Activated T-cell treated with anti-CD3 and anti-CD28 coated beads, Interleukin-2, amount 50 U/mL, for 24 hours (primary cell): ENCODE measurements at regions not wholly inside any gene's neighbourhood (a gene's known extent, or its start where the extent isn't known, plus 50 kb on each side); places are given as distances from the start of the nearest gene placed in this dataset.

ENCODE experiments used
- DNase-seq: peaks from one replicate; pipeline ENCODE4 v3.0.0-alpha.2; 2020
- H3K27ac Mint-ChIP-seq: 2 replicates; pipeline ENCODE4 v1.8.0; 2020; ENCODE audit warnings: mild to moderate bottlenecking, mixed read lengths
- H3K27me3 Mint-ChIP-seq: 2 replicates; pipeline ENCODE4 v1.8.0; 2020; ENCODE audit warnings: mixed read lengths
- H3K36me3 Mint-ChIP-seq: 2 replicates; pipeline ENCODE4 v1.8.0; 2020; ENCODE audit warnings: low read depth, mixed read lengths
- H3K4me1 Mint-ChIP-seq: 2 replicates; pipeline ENCODE4 v1.8.0; 2020; ENCODE audit warnings: low read depth, mixed read lengths
- H3K4me3 Mint-ChIP-seq: 2 replicates; pipeline ENCODE4 v1.8.0; 2020; ENCODE audit warnings: mild to moderate bottlenecking, moderate library complexity, mixed read lengths
- H3K9me3 Mint-ChIP-seq: 2 replicates; pipeline ENCODE4 v1.8.0; 2020; ENCODE audit warnings: mixed read lengths

DNA sequence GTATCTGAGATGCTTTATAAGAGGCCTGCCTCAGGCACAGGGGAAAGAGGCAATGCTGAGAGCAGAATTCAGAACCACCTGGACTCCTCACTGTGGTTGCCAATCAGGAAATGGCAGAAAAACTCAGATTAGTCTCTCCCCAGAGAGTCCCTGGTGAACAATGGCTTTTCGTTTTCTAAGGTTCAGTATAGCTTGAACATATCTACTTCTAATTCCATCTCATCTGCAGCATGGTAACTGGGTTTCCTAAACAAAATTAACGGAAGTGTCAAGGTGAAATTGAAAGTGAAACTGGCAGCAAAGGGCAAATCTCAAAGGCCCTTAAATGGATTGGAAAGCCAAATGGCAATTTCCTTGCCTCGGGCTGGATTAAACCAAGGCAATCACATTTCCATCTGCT, 480.2 kb upstream of the ACVR2A start:
- Mint-ChIP-seq H3K9me3 (no peaks in the 10 kb centered on the region), H3K4me3 (peak overlapping the region; percentile 19), H3K27me3 (no peaks in the 10 kb centered on the region), H3K36me3 (no peaks in the 10 kb centered on the region), H3K4me1 (peaks cover 11% of the 10 kb centered on the region), H3K27ac (no peak overlapping the region)
- DNase-seq = no peak

DNA sequence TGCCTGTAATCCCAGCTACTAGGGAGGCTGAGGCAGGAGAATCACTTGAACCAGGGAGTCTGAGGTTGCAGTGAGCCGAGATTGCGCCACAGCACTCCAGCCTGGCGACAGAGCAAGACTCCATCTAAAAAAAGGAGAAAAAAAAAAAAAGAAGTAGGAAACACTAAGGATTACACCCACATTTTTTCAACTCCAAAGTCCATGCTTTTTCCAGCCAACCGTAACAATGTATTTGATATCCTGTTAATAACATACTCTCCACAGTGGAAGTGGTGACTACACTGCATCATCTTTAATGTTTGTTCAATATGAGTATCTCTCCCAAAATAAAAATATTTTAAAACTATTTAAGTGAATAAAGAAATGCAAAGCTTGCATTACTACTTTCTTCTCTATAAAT, 481.6 kb upstream of the ACVR2A start:
- Mint-ChIP-seq H3K9me3 (no peaks in the 10 kb centered on the region), H3K27me3 (no peaks in the 10 kb centered on the region), H3K27ac (no peak overlapping the region), H3K4me1 (peaks cover 11% of the 10 kb centered on the region), H3K36me3 (no peaks in the 10 kb centered on the region), H3K4me3 (no peak overlapping the region)
- DNase-seq = no peak

DNA sequence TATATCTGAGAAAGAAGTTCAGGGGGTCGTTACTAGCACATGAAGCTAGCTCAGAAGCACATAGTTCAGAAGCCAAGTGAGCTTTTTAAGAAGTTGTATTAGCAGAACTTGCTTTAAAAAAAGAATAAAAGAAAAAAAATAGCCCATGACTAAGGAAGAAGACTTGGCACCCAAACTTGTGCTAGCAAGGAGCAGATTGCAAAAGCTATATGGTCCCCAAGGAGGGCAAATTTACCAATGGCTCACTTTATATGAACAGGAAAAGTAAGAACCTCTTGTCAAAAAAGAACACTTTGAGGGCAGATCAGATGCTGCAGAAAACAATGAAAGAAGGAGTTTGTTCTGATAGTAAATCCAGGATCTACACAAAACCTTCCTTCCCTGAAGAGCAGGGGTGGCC, 486.5 kb upstream of the ACVR2A start:
- peaks cover 5% of the 10 kb centered on the region for H3K27me3 Mint-ChIP-seq
- H3K4me1 Mint-ChIP-seq = peaks cover 2% of the 10 kb centered on the region
- DNase-seq = no peak
- no peaks in the 10 kb centered on the region for H3K36me3 Mint-ChIP-seq
- no peak overlapping the region for H3K4me3 Mint-ChIP-seq
- H3K9me3 Mint-ChIP-seq = no peaks in the 10 kb centered on the region
- H3K27ac Mint-ChIP-seq = no peak overlapping the region

DNA sequence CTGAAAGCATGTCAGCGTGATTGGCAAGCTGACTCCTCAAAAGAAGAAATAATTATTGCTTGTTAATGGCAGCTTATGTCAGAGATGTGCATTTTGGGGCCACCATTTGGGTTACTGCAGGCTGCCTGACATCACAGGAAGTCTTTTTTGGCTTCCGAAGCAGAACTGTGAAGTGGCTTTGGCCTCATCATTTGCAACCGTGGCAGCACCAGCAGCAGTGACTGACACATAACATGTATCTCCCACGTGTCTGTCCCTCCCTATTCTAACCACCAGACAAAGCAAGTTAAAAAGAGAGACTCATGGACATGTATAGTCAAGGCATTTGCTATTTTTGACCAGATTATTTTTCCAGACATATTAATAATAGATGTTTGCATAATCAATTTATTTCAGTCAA, 488.7 kb upstream of the ACVR2A start:
- H3K27me3 Mint-ChIP-seq = peaks cover 5% of the 10 kb centered on the region
- H3K4me1 Mint-ChIP-seq = peaks cover 2% of the 10 kb centered on the region
- no peak overlapping the region for H3K27ac Mint-ChIP-seq
- H3K4me3 Mint-ChIP-seq = no peak overlapping the region
- no peaks in the 10 kb centered on the region for H3K9me3 Mint-ChIP-seq
- H3K36me3 Mint-ChIP-seq = no peaks in the 10 kb centered on the region
- no peak for DNase-seq

DNA sequence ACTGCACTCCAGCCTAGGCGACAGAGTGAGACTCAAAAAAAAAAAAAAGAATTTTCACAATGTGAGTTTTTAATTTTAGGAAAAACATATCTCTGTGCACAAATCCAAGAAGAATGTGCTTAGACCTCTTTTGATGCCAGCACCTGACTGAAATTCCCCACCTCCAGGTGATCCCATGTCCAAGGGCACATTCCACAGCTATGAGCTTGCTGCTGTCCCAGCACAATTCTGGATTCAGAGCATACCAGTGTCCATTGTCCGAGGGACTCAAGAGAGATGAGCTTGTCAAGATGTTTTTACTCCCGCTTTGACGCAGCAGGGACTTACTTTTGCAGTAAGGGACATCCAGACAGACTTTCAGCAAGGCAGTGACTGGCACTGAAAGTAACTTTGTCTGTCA, 489.1 kb upstream of the ACVR2A start:
- Mint-ChIP-seq H3K4me3 (no peak overlapping the region), H3K9me3 (no peaks in the 10 kb centered on the region), H3K27ac (no peak overlapping the region), H3K4me1 (peaks cover 2% of the 10 kb centered on the region), H3K27me3 (peaks cover 5% of the 10 kb centered on the region), H3K36me3 (no peaks in the 10 kb centered on the region)
- DNase-seq = no peak

DNA sequence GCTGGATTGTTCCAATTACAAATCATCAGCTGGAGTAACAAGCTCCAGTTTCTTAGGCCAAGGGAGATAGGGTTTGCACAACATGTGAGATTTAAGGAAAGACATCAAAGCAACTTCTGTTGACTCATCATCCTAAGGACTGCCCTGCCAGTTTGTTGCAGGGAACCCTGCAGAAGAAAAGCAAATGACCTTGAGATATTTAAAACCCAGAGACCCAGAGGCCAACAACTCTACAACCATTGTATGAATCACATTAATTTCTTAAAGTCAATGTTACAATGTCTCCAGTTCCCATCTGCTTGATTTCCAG, 491.8 kb upstream of the ACVR2A start:
- H3K27ac Mint-ChIP-seq = no peak overlapping the region

DNA sequence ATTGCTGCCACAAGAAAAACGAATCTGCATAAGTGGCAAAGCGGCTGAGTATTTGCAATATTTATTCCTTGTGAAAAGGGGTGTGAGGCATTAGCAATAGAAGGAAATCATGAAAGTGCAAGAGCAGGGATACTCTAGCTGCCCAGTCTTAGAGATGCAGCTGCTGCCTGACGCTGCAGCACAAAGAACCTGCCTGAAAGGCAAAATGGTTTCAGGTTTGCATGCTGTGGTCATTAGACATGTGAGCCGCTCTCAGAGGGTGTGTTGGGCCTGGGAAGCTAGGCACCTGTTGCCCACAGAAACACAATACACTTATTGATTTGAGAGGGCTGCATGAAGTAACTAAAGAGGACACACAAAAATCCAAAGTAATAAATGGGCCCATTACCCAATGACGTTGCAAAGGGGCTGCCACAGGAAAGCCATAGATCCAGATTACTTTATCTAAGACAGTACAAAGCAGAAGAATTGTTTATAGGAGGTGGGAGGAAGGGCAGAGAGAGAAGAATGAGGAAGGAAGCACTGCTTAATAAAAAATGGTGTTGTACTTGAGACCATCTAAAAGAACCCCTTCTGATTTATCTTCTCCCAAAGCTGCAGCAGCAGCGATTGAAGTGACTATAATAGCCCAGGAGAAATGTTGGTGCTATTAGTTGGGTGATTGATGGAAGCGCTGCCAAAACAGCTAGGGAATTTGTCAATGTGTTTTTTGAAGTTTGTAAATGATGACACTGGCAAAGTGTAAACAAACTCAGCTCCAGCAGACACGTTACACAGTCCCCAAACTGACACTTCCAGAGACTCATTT, 492.4 kb upstream of the ACVR2A start:
- Mint-ChIP-seq H3K27ac (no peak overlapping the region), H3K36me3 (no peaks in the 10 kb centered on the region), H3K27me3 (peaks cover under 1% of the 10 kb centered on the region), H3K4me1 (peaks cover 2% of the 10 kb centered on the region), H3K9me3 (no peaks in the 10 kb centered on the region), H3K4me3 (no peak overlapping the region)
- no peak for DNase-seq

More for the DNA sequence above, 491.8 kb upstream of the ACVR2A start:
- no peak for DNase-seq
- Mint-ChIP-seq H3K36me3 (no peaks in the 10 kb centered on the region), H3K27me3 (peaks cover 5% of the 10 kb centered on the region), H3K9me3 (no peaks in the 10 kb centered on the region), H3K4me1 (peaks cover 2% of the 10 kb centered on the region), H3K4me3 (no peak overlapping the region)

DNA sequence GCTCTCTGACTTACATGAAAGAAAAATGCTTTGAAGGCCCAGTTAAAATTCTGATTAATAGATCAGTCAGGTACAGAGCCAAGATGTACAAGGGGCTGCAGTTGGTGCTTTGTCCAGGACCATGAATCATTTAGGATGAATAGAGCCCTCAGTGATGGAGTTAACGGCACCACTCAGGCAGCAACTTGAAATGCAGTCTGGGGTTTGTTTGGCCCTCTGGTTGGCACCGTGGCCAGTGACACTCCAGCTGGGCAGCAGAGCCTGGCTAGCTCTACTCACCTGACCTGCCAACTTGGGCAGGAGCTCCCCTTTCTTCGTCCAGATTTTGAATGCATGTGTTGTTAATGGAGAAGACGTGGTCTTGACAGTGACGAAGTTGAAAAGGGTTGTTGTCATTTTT, 493.0 kb upstream of the ACVR2A start:
- Mint-ChIP-seq H3K9me3 (no peaks in the 10 kb centered on the region), H3K27me3 (no peaks in the 10 kb centered on the region), H3K4me1 (peaks cover 2% of the 10 kb centered on the region), H3K4me3 (no peak overlapping the region), H3K36me3 (no peaks in the 10 kb centered on the region), H3K27ac (no peak overlapping the region)
- DNase-seq = no peak

DNA sequence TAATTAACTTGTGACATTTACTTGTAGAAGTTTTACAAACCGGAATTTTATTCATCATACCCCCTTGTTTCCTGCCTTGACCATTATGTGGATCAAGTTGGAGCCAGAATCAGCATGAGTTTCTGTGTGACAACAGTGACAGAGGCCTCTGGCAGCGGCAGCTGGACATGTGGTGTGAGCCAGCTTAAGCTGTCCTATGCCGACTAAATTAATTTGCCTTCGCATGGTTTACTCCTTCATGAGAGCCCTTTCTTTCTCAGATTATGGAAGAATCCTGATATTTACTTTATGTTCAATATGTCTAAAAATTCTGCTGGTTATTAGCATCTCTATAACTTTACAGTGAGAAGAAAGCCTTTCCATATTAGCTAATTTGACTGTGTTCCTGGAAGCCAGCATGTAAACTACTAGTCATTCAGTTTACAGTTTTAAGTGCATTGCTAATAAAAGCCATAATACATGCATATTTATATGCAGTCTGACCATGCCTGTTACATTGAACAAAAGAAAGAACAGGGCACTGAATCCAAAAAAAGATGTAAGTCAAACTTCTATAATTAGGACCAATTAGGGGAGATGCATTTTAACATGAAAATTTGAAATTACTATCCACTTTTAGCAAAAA, 495.8 kb upstream of the ACVR2A start:
- Mint-ChIP-seq H3K4me3 (no peak overlapping the region), H3K27me3 (no peaks in the 10 kb centered on the region), H3K27ac (no peak overlapping the region), H3K4me1 (no peaks in the 10 kb centered on the region), H3K9me3 (peaks cover 16% of the 10 kb centered on the region), H3K36me3 (no peaks in the 10 kb centered on the region)
- DNase-seq = no peak

DNA sequence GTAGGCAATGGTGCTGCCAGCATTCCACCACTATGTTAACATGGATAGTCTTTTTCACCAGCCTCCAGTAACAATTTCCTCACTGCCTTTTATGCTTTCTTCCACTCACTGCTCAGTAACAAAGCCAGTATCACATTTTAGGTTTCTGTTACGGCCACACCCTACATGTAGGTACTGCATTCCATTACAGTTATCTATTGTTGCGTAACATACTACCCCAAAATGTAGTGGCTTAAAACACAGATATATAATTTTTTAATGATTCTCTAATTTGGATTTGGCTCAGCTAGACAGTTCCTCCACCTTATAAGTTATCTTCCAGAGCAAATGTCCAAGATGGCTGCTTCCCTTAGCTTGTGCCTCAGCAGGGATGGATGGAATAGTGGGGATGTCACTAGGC, 498.7 kb upstream of the ACVR2A start:
- no peaks in the 10 kb centered on the region for H3K27me3 Mint-ChIP-seq
- no peaks in the 10 kb centered on the region for H3K36me3 Mint-ChIP-seq
- H3K4me1 Mint-ChIP-seq = peaks cover 4% of the 10 kb centered on the region
- peaks cover 16% of the 10 kb centered on the region for H3K9me3 Mint-ChIP-seq
- no peak overlapping the region for H3K4me3 Mint-ChIP-seq
- DNase-seq = no peak
- H3K27ac Mint-ChIP-seq = no peak overlapping the region

DNA sequence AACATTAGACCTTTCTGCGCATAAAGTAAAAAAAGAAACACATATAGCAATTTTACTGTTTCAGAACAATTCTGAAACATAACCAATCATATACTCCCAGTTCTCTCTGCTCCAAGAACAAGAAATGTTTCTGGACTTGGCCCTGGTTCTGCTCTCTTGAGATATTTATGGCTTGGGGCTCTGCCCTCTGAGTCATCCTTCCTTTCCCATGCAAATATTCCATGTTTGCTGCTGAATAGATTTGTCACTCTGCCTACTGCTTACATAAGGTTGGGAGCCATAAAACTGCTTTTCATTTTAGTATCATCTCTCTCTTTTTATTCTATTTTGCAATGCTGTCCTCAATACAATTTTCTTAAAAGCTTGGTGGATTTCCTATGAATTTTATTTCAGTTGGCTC, 499.6 kb upstream of the ACVR2A start:
- H3K27ac Mint-ChIP-seq = no peak overlapping the region
- no peak overlapping the region for H3K4me3 Mint-ChIP-seq
- no peak for DNase-seq
- H3K9me3 Mint-ChIP-seq = peaks cover 16% of the 10 kb centered on the region
- no peaks in the 10 kb centered on the region for H3K27me3 Mint-ChIP-seq
- peaks cover 4% of the 10 kb centered on the region for H3K4me1 Mint-ChIP-seq
- no peaks in the 10 kb centered on the region for H3K36me3 Mint-ChIP-seq

DNA sequence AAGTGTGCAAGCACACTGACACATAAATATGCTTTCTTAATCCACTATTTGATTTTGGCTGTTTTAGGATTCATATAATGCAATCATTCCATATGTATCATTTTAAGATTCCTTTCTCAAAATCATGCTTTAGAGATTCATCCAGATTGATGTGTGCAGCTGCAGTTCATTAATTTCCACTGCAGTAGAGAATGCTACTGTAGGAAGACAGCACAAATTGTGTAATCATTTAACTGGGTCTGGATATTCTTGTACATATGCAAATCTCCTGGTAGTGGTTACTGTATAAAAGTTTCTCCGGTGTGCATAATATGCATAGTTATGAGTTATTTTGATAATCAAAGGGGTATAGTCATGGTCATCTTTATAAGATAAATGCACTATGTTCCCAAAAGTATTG, 502.5 kb upstream of the ACVR2A start:
- no peak for DNase-seq
- Mint-ChIP-seq H3K27me3 (no peaks in the 10 kb centered on the region), H3K4me3 (no peak overlapping the region), H3K4me1 (peaks cover 4% of the 10 kb centered on the region), H3K36me3 (no peaks in the 10 kb centered on the region), H3K27ac (no peak overlapping the region), H3K9me3 (peaks cover 16% of the 10 kb centered on the region)

DNA sequence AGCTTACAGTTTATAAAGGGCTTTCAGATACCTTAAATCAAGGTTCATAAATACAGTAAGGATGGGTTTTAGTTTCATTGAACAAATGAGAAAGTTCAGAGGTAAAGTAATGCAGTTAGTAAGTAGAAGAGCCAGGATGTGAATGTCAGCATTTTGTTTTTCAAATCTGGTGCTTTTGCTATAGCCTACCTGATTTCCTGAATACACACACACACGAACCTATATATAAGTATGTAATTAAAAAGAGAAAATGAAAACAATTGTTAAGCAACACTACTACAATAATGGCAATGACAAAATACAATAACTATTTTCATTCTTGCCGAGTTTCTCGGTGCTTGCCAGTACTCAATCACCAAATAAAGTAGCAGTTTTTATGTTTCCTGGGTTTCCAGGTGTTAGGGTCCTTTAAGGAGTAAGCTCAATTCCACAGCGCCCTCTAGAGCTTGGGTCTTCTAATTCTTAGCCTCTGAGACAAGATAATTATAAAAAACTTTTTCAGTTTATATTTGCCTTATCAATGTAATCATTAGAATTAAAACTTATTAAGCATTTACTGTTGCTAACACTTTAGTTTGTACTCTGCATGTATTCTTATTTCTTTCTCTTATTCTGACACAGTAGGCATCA, 512.9 kb upstream of the ACVR2A start:
- no peak overlapping the region for H3K4me3 Mint-ChIP-seq
- H3K36me3 Mint-ChIP-seq = no peaks in the 10 kb centered on the region
- H3K9me3 Mint-ChIP-seq = no peaks in the 10 kb centered on the region
- no peak overlapping the region for H3K27ac Mint-ChIP-seq
- peaks cover 22% of the 10 kb centered on the region for H3K4me1 Mint-ChIP-seq
- DNase-seq = no peak
- no peaks in the 10 kb centered on the region for H3K27me3 Mint-ChIP-seq

DNA sequence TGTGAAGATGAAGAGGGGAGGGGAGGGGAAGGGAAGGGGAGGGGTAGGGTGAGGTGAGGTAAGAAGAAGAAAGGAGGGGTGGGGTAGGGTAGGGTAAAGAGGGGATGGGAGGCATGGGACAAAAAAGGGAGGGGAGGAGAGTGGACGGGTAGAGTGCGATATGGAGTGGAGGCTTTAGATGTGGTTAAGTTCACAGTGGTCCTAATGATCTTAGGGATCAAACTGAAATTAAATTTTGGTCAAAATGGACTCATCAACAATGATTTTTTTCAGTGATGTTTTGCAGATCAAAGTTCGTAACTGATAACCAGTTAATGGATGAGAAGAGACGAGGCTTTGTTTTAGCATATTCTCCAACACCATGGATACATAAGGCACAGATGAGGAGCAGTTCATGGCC, 513.9 kb upstream of the ACVR2A start:
- DNase-seq = no peak
- Mint-ChIP-seq H3K4me3 (no peak overlapping the region), H3K36me3 (no peaks in the 10 kb centered on the region), H3K27ac (no peak overlapping the region), H3K9me3 (no peaks in the 10 kb centered on the region), H3K27me3 (no peaks in the 10 kb centered on the region), H3K4me1 (peaks cover 28% of the 10 kb centered on the region)

DNA sequence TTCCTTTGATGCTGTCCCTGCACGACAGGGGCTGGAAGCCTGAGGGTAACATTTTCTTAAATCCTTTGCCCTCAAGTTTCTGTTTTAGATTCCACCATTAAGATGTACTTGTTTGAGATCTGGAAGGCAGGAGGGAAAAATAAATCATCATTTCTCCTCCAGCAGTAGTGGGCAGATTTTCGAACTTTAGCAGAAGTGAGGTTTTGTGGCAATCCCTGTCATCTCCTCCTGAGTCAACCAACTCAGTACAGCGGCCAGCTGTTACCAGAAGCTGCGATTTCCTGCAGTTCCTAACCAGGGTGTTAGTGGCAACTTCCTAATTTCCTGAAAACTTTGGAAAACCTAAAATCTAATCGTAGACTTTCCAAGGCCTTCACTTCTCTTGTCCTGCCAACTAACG, 517.2 kb upstream of the ACVR2A start:
- no peaks in the 10 kb centered on the region for H3K27me3 Mint-ChIP-seq
- peak overlapping the region; percentile 80 for H3K27ac Mint-ChIP-seq
- H3K4me1 Mint-ChIP-seq = peaks cover 30% of the 10 kb centered on the region
- DNase-seq = no peak
- H3K36me3 Mint-ChIP-seq = no peaks in the 10 kb centered on the region
- peak overlapping the region; percentile 34 for H3K4me3 Mint-ChIP-seq
- H3K9me3 Mint-ChIP-seq = no peaks in the 10 kb centered on the region
